Neural cell (in vitro differentiated cells): ENCODE measurements at regions not wholly inside any gene's neighbourhood (a gene's known extent, or its start where the extent isn't known, plus 50 kb on each side); places are given as distances from the start of the nearest gene placed in this dataset.

Experiments
- H2AFZ ChIP-seq: fragments of 200-600, 300-800 bp; sonication (generic), shearing (Covaris generic); 2 replicates; pipeline ENCODE4 v1.6.0; 2014; ENCODE audit warnings: low read depth, mild to moderate bottlenecking, antibody characterized with exemption, low read length, moderate library complexity
- H3F3A ChIP-seq: fragments of 200-600 bp; shearing (Covaris generic); 2 replicates; pipeline ENCODE4 v1.6.1; 2016; ENCODE audit warnings: mild to moderate bottlenecking, moderate library complexity, mixed read lengths, antibody characterized with exemption, low read length; ENCODE audit not compliant: insufficient read depth, poor library complexity, severe bottlenecking
- H3K27ac ChIP-seq: fragments of 200-600, 300-800 bp; sonication (generic), shearing (Covaris generic); 2 replicates; pipeline ENCODE4 v1.5.1; 2014; ENCODE audit warnings: mild to moderate bottlenecking, low read length, moderate library complexity
- H3K27me3 ChIP-seq: fragments of 300-800, 200-600 bp; sonication (generic), shearing (Covaris generic); 2 replicates; pipeline ENCODE4 v1.6.0; 2014; ENCODE audit warnings: mild to moderate bottlenecking, low read depth, low read length, moderate library complexity; ENCODE audit not compliant: insufficient read depth
- H3K36me3 ChIP-seq: fragments of 300-800, 200-600 bp; sonication (generic), shearing (Covaris generic); 2 replicates; pipeline ENCODE4 v1.5.1; 2014; ENCODE audit warnings: mild to moderate bottlenecking, antibody characterized with exemption, low read length, moderate library complexity; ENCODE audit not compliant: insufficient read depth
- H3K4me2 ChIP-seq: fragments of 300-800, 200-600 bp; sonication (generic), shearing (Covaris generic); 2 replicates; pipeline ENCODE4 v1.6.0; 2014; ENCODE audit warnings: mild to moderate bottlenecking, low read length
- H3K4me3 ChIP-seq: fragments of 300-800, 200-600 bp; sonication (generic), shearing (Covaris generic); 2 replicates; pipeline ENCODE4 v1.5.1; 2014; ENCODE audit warnings: mild to moderate bottlenecking, low read length, moderate library complexity
- H3K79me2 ChIP-seq: fragments of 200-600 bp; shearing (Covaris generic); replicated peaks from 2 replicates; pipeline ENCODE4 v1.6.0; 2014; ENCODE audit warnings: mild to moderate bottlenecking, low read length, moderate library complexity; ENCODE audit not compliant: insufficient read depth
- H3K9ac ChIP-seq: fragments of 300-800, 200-600 bp; sonication (generic), shearing (Covaris generic); 2 replicates; pipeline ENCODE4 v1.6.1; 2016; ENCODE audit warnings: mild to moderate bottlenecking, low read length, mixed read lengths
- H3K9me2 ChIP-seq: fragments of 200-600 bp; shearing (Covaris generic); 2 replicates; pipeline ENCODE4 v1.6.1; 2016; ENCODE audit warnings: mild to moderate bottlenecking, low read length, mixed read lengths; ENCODE audit not compliant: insufficient read depth
- H3K9me3 ChIP-seq: fragments of 200-600, 300-800 bp; sonication (generic), shearing (Covaris generic); 2 replicates; pipeline ENCODE4 v1.6.1; 2016; ENCODE audit warnings: mild to moderate bottlenecking, mixed run types, low read length, moderate library complexity, mixed read lengths
- H4K20me1 ChIP-seq: fragments of 200-600 bp; shearing (Covaris generic); 2 replicates; pipeline ENCODE4 v1.6.1; 2016; ENCODE audit warnings: mild to moderate bottlenecking, mixed run types; ENCODE audit not compliant: insufficient read depth
- CTCF ChIP-seq: fragments of 450-650 bp; IDR thresholded peaks from 2 replicates; pipeline ENCODE4 v1.5.1; 2014; ENCODE audit warnings: antibody characterized with exemption, mild to moderate bottlenecking, moderate library complexity; ENCODE audit not compliant: poor library complexity, severe bottlenecking
- EP300 ChIP-seq: fragments of 450-650 bp; conservative IDR thresholded peaks from 2 replicates; pipeline ENCODE4 v1.6.1; 2014; ENCODE audit warnings: antibody characterized with exemption, mild to moderate bottlenecking, moderate library complexity; ENCODE audit not compliant: poor library complexity, severe bottlenecking
- EZH2 ChIP-seq: fragments of 200-600, 300-800 bp; shearing (Covaris generic), sonication (generic); IDR thresholded peaks from 2 replicates; pipeline ENCODE4 v1.6.1; 2014; ENCODE audit warnings: antibody characterized with exemption, low read length, borderline replicate concordance, mild to moderate bottlenecking; ENCODE audit not compliant: insufficient read depth, poor library complexity, severe bottlenecking
- MXI1 ChIP-seq: fragments of 450-650 bp; conservative IDR thresholded peaks from 2 replicates; pipeline ENCODE4 v1.6.1; 2014; ENCODE audit warnings: antibody characterized with exemption, mild to moderate bottlenecking; ENCODE audit not compliant: poor library complexity, severe bottlenecking
- POLR2AphosphoS5 ChIP-seq: IDR thresholded peaks from 2 replicates; pipeline ENCODE4 v1.6.1; 2012
- RAD21 ChIP-seq: fragments of 450-650 bp; conservative IDR thresholded peaks from 2 replicates; pipeline ENCODE4 v1.6.1; 2014; ENCODE audit warnings: antibody characterized with exemption, mild to moderate bottlenecking, moderate library complexity
- REST ChIP-seq: IDR thresholded peaks from 2 replicates; pipeline ENCODE4 v1.6.1; 2012; ENCODE audit warnings: borderline replicate concordance
- SMC3 ChIP-seq: fragments of 450-650 bp; conservative IDR thresholded peaks from 2 replicates; pipeline ENCODE4 v1.6.1; 2014; ENCODE audit warnings: antibody characterized with exemption, mild to moderate bottlenecking, moderate library complexity; ENCODE audit not compliant: poor library complexity
- TAF1 ChIP-seq: IDR thresholded peaks from 2 replicates; pipeline ENCODE4 v1.6.1; 2012; ENCODE audit warnings: low read depth

GRCh38 chr4:187550256-187550950 is 445.2 kb upstream of the ZFP42 start:
- Histone ChIP-seq H3K79me2 (no peaks in the 10 kb centered on the region), H3F3A (no peaks in the 10 kb centered on the region), H2AFZ (no peak overlapping the region), H3K4me2 (no peak overlapping the region), H4K20me1 (no peaks in the 10 kb centered on the region), H3K4me3 (no peak overlapping the region), H3K36me3 (no peaks in the 10 kb centered on the region), H3K9ac (no peak overlapping the region), H3K27me3 (no peaks in the 10 kb centered on the region), H3K9me2 (no peaks in the 10 kb centered on the region), H3K9me3 (no peaks in the 10 kb centered on the region), H3K27ac (no peak overlapping the region)
- no peak for TF ChIP-seq REST
- TF ChIP-seq MXI1: no peak
- TF ChIP-seq EZH2: no peak
- no peak for TF ChIP-seq CTCF
- no peak for TF ChIP-seq POLR2AphosphoS5
- TF ChIP-seq RAD21: no peak
- TF ChIP-seq TAF1: no peak
- TF ChIP-seq SMC3: no peak
- no peak for TF ChIP-seq EP300

GRCh38 chr4:187552781-187553180 is 442.8 kb upstream of the ZFP42 start:
- Histone ChIP-seq H3K79me2 (no peaks in the 10 kb centered on the region), H3K27ac (no peak overlapping the region), H3K4me2 (no peak overlapping the region), H3K9ac (no peak overlapping the region), H3K36me3 (no peaks in the 10 kb centered on the region), H3K27me3 (no peaks in the 10 kb centered on the region), H3K9me2 (no peaks in the 10 kb centered on the region), H3K9me3 (no peaks in the 10 kb centered on the region), H4K20me1 (no peaks in the 10 kb centered on the region), H2AFZ (no peak overlapping the region), H3K4me3 (no peak overlapping the region), H3F3A (no peaks in the 10 kb centered on the region)
- TF ChIP-seq RAD21 (no peak), EZH2 (no peak), SMC3 (no peak)
